ENCODE measurements at regions not wholly inside any gene's neighbourhood (a gene's known extent, or its start where the extent isn't known, plus 50 kb on each side); places are given as distances from the start of the nearest gene placed in this dataset.
"Not testable (repeated sequence)": the region's sequence is repeated elsewhere in the genome, so short reads cannot be mapped to it uniquely, and the experiment has no call there.

DNA sequence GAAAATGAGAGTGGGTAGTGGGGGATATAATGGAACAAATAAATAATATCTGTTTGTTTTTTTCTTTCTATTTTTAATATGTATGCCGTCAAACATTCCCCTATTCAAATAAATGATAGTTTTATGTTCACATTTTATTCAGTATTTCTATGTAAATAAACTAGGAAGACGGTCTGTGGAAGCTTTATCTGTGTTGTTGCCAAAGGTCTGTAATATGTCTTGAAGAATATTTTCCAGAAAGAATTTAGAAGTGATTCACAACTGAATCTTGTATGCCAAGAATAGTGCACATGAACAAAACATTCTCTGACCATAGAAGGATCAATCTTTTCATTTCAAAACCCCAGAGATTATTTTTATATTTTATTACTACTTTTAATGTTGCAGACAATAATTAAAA lies 683.1 kb upstream of the DEFB115 start:
- SMC1A ChIA-PET (ENCODE audit: uncharacterized antibody, unreplicated experiment): not testable (repeated sequence)

DNA sequence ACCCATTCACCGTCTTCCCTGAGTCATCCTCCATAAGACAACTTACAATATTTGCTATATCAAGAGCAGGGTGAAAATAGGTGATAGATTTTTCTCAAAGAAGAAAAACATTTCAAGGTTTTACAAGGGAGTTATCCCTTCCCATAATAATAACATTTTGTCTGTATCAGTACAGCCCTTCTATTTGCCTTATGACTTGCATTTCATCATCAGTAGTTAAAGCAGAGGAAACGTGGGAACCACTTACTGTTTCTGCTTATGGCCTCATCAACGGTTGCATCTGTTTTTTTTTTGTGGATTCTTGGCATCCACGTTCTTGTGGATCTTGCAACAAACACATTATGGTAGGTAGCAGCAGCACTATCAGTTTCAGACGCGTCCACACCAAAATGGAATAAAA lies 678.4 kb upstream of the DEFB115 start:
- H3K4me1 ChIP-seq (ENCODE audit: control insufficient read depth, insufficient read depth, low read length); H3K79me2 ChIP-seq (ENCODE audit: control insufficient read depth, insufficient read depth, low read length); in situ Hi-C loops (cut with MboI); DNase-seq (ENCODE audit: low read depth, low spot score); FAIRE-seq; H3K27ac ChIP-seq (ENCODE audit: control insufficient read depth, insufficient read depth); H4K20me1 ChIP-seq (ENCODE audit: control insufficient read depth, insufficient read depth); H3K27me3 ChIP-seq (replicated peaks in 1 of 2; ENCODE audit: control insufficient read depth in 2 of 2, insufficient read depth in 2 of 2, low read length in 1 of 2); H3K4me2 ChIP-seq (ENCODE audit: control insufficient read depth, insufficient read depth); ATAC-seq; SMC1A ChIA-PET (ENCODE audit: uncharacterized antibody, unreplicated experiment); BruUV-seq (replicated peaks); H3K9me3 ChIP-seq (replicated peaks; ENCODE audit: control insufficient read depth, insufficient read depth, low read length); H3K9ac ChIP-seq (ENCODE audit: control insufficient read depth, insufficient read depth, low read length); RAD21 ChIA-PET (ENCODE audit: unreplicated experiment); POLR2A ChIA-PET; H3K36me3 ChIP-seq (ENCODE audit: control insufficient read depth in 2 of 2, insufficient read depth in 2 of 2, low read length in 1 of 2); H2AFZ ChIP-seq (ENCODE audit: control insufficient read depth, low read depth, low read length); intact Hi-C loops (cut with micrococcal nuclease; ENCODE audit: unreplicated experiment); H3K4me3 ChIP-seq; CTCF ChIA-PET: not testable (repeated sequence)
- WGBS (ENCODE audit: insufficient coverage, insufficient replicate concordance, low lambda C conversion rate, missing lambda C conversion rate): 0% methylated on average over 4 of the region's 6 CpGs

More for the DNA sequence above, 683.1 kb upstream of the DEFB115 start:
- H3K4me1 ChIP-seq (ENCODE audit: control insufficient read depth, insufficient read depth, low read length); BruUV-seq (replicated peaks); FAIRE-seq; H3K4me3 ChIP-seq; H3K9ac ChIP-seq (ENCODE audit: control insufficient read depth, insufficient read depth, low read length); in situ Hi-C loops (cut with MboI); H3K79me2 ChIP-seq (ENCODE audit: control insufficient read depth, insufficient read depth, low read length); H3K27me3 ChIP-seq (replicated peaks in 1 of 2; ENCODE audit: control insufficient read depth in 2 of 2, insufficient read depth in 2 of 2, low read length in 1 of 2); H3K36me3 ChIP-seq (ENCODE audit: control insufficient read depth in 2 of 2, insufficient read depth in 2 of 2, low read length in 1 of 2); H4K20me1 ChIP-seq (ENCODE audit: control insufficient read depth, insufficient read depth); DNase-seq (ENCODE audit: low read depth, low spot score); H3K9me3 ChIP-seq (replicated peaks; ENCODE audit: control insufficient read depth, insufficient read depth, low read length); ATAC-seq; CTCF ChIA-PET; H3K4me2 ChIP-seq (ENCODE audit: control insufficient read depth, insufficient read depth); H2AFZ ChIP-seq (ENCODE audit: control insufficient read depth, low read depth, low read length); RAD21 ChIA-PET (ENCODE audit: unreplicated experiment); H3K27ac ChIP-seq (ENCODE audit: control insufficient read depth, insufficient read depth); intact Hi-C loops (cut with micrococcal nuclease; ENCODE audit: unreplicated experiment); POLR2A ChIA-PET: not testable (repeated sequence)
- WGBS (ENCODE audit: insufficient coverage, insufficient replicate concordance, low lambda C conversion rate, missing lambda C conversion rate): 9% methylated on average over 2 of the region's 2 CpGs

DNA sequence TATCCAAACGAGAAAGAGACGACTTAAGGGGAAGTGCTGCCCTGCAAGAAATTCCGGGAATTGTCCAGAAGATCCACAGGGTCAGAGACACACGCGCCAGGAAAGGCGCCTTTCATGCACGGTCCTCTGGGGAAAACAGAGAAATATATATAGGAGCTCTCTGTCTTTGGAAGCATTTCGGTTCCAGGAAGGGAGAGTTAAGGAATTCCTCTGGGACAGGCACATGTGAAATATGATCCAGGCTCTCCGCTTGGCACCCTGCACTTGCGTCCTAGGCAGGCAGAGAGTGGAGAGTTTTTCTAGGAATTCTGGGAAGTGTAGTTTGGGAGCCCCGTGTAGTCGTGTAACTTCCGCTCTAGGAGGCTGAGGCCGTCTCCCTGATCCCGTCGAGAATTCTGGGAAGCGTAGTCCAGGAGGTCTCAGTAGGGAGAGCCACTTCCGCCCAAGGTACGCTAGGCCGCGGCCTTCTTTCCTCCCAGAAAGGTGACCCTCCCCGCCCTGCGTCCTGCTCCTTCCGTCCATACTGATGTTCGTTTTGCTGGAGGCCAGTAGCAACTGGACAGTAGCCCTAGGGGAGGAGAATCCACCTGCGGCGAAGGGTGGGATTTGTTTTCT lies 677.5 kb upstream of the DEFB115 start:
- H3K9ac ChIP-seq (ENCODE audit: control insufficient read depth, insufficient read depth, low read length); CTCF ChIA-PET; H3K4me2 ChIP-seq (ENCODE audit: control insufficient read depth, insufficient read depth); H3K79me2 ChIP-seq (ENCODE audit: control insufficient read depth, insufficient read depth, low read length); H3K27ac ChIP-seq (ENCODE audit: control insufficient read depth, insufficient read depth); H3K27me3 ChIP-seq (replicated peaks in 1 of 2; ENCODE audit: control insufficient read depth in 2 of 2, insufficient read depth in 2 of 2, low read length in 1 of 2); FAIRE-seq; BruUV-seq (replicated peaks); H4K20me1 ChIP-seq (ENCODE audit: control insufficient read depth, insufficient read depth); POLR2A ChIA-PET; DNase-seq (ENCODE audit: low read depth, low spot score); H2AFZ ChIP-seq (ENCODE audit: control insufficient read depth, low read depth, low read length); in situ Hi-C loops (cut with MboI); intact Hi-C loops (cut with micrococcal nuclease; ENCODE audit: unreplicated experiment); H3K4me1 ChIP-seq (ENCODE audit: control insufficient read depth, insufficient read depth, low read length); H3K4me3 ChIP-seq; RAD21 ChIA-PET (ENCODE audit: unreplicated experiment); SMC1A ChIA-PET (ENCODE audit: uncharacterized antibody, unreplicated experiment); H3K9me3 ChIP-seq (replicated peaks; ENCODE audit: control insufficient read depth, insufficient read depth, low read length); ATAC-seq; H3K36me3 ChIP-seq (ENCODE audit: control insufficient read depth in 2 of 2, insufficient read depth in 2 of 2, low read length in 1 of 2): not testable (repeated sequence)
- 47% methylated on average over 16 of the region's 27 CpGs for WGBS (ENCODE audit: insufficient coverage, insufficient replicate concordance, low lambda C conversion rate, missing lambda C conversion rate)

- H4K20me1 ChIP-seq (ENCODE audit: control insufficient read depth, insufficient read depth); intact Hi-C loops (cut with micrococcal nuclease; ENCODE audit: unreplicated experiment); H3K9ac ChIP-seq (ENCODE audit: control insufficient read depth, insufficient read depth, low read length); H3K36me3 ChIP-seq (ENCODE audit: control insufficient read depth in 2 of 2, insufficient read depth in 2 of 2, low read length in 1 of 2); in situ Hi-C loops (cut with MboI); ATAC-seq; H3K27me3 ChIP-seq (replicated peaks in 1 of 2; ENCODE audit: control insufficient read depth in 2 of 2, insufficient read depth in 2 of 2, low read length in 1 of 2); SMC1A ChIA-PET (ENCODE audit: uncharacterized antibody, unreplicated experiment); H3K9me3 ChIP-seq (replicated peaks; ENCODE audit: control insufficient read depth, insufficient read depth, low read length); H3K27ac ChIP-seq (ENCODE audit: control insufficient read depth, insufficient read depth); H3K4me1 ChIP-seq (ENCODE audit: control insufficient read depth, insufficient read depth, low read length); H2AFZ ChIP-seq (ENCODE audit: control insufficient read depth, low read depth, low read length); POLR2A ChIA-PET; CTCF ChIA-PET; DNase-seq (ENCODE audit: low read depth, low spot score); H3K79me2 ChIP-seq (ENCODE audit: control insufficient read depth, insufficient read depth, low read length); H3K4me2 ChIP-seq (ENCODE audit: control insufficient read depth, insufficient read depth); RAD21 ChIA-PET (ENCODE audit: unreplicated experiment); FAIRE-seq; H3K4me3 ChIP-seq; BruUV-seq (replicated peaks): not testable (repeated sequence)
- 26% methylated on average over 7 of the region's 7 CpGs for WGBS (ENCODE audit: insufficient coverage, insufficient replicate concordance, low lambda C conversion rate, missing lambda C conversion rate)
Measured at GRCh38 chr20:30581839-30582238, 675.6 kb upstream of the DEFB115 start.
